Astrocyte (in vitro differentiated cells and primary cell): ENCODE measurements at regions not wholly inside any gene's neighbourhood (a gene's known extent, or its start where the extent isn't known, plus 50 kb on each side); places are given as distances from the start of the nearest gene placed in this dataset.

Experiments used
- EZH2 ChIP-seq: IDR thresholded peaks from 2 replicates; pipeline ENCODE4 v1.6.1; 2012; ENCODE audit warnings: mild to moderate bottlenecking, low read length, inconsistent platforms; ENCODE audit not compliant: insufficient read depth
- TF ChIP-seq, protein P1 (sequence below): IDR thresholded peaks from 2 replicates; pipeline ENCODE4 v1.5.1; 2011; ENCODE audit warnings: low read depth, mild to moderate bottlenecking, inconsistent platforms, low read length, moderate library complexity; ENCODE audit not compliant: insufficient read depth

DNA sequence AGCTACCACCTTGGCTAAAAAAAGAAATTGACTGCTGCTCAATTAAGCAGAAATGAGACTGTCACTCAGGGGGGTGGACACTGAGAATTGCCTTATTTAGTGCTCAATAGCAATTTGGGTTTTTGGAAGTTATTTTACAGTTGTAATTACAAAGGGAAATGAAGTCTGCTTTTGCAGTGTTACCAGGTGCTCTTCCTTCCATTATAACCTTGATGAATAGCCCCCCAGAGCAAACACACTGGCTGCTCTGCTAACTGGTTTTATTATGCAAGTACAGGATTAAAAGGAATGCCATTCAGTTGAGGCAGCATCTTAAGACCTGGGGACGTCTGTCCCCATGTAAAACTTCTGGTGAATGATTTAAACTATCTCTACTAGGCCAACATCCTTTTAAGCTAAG lies 191.0 kb downstream of the EVX1 start:
- TF ChIP-seq, protein P1, sequence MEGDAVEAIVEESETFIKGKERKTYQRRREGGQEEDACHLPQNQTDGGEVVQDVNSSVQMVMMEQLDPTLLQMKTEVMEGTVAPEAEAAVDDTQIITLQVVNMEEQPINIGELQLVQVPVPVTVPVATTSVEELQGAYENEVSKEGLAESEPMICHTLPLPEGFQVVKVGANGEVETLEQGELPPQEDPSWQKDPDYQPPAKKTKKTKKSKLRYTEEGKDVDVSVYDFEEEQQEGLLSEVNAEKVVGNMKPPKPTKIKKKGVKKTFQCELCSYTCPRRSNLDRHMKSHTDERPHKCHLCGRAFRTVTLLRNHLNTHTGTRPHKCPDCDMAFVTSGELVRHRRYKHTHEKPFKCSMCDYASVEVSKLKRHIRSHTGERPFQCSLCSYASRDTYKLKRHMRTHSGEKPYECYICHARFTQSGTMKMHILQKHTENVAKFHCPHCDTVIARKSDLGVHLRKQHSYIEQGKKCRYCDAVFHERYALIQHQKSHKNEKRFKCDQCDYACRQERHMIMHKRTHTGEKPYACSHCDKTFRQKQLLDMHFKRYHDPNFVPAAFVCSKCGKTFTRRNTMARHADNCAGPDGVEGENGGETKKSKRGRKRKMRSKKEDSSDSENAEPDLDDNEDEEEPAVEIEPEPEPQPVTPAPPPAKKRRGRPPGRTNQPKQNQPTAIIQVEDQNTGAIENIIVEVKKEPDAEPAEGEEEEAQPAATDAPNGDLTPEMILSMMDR, result no peak
- TF ChIP-seq EZH2, result no peak
